T-cell (primary cell): ENCODE measurements at regions not wholly inside any gene's neighbourhood (a gene's known extent, or its start where the extent isn't known, plus 50 kb on each side); places are given as distances from the start of the nearest gene placed in this dataset.

Source experiments
- ATAC-seq, 4 experiments: fragments of 200-7000 bp in 3 of 4; fragments of 150-1000 bp in 1 of 4; cut with Tn5 transposase; replicated peaks in 1 of 4; 1 replicate in 3 of 4; 2 replicates in 1 of 4; pipeline ENCODE4 v1.10.0; 2021; ENCODE audit warnings: moderate library complexity in 3 of 4, mild to moderate bottlenecking in 2 of 4, moderate number of reproducible peaks in 1 of 4
- CTCF ChIA-PET, 2 donors: fragments of 300-600 bp; sonication (Branson Sonifier 250); formaldehyde crosslinking; loops; one replicate each; lab custom pipeline; 2022; ENCODE audit warnings: antibody characterized with exemption in 2 of 2; lab: Charles Lee
- POLR2A ChIA-PET, 2 donors: fragments of 300-600 bp; sonication (Branson Sonifier 250); formaldehyde crosslinking; loops; one replicate each; lab custom pipeline; 2022; ENCODE audit warnings: antibody characterized with exemption in 2 of 2; lab: Charles Lee
- DNase-seq, 35 experiments: peaks; one replicate each; pipeline versions ENCODE4 v3.0.0 to v3.0.0-alpha.2; 2013 to 2023
- H3K27ac ChIP-seq: one replicate; pipeline ENCODE4 v1.5.1; 2013; ENCODE audit warnings: low read length
- H3K27me3 ChIP-seq, 2 experiments: replicated peaks in 1 of 2; 1 replicate in 1 of 2; 2 replicates in 1 of 2; pipeline versions ENCODE4 v1.6.1 to v1.7.0; 2013; ENCODE audit warnings: low read length in 1 of 2, mixed read lengths in 1 of 2; ENCODE audit not compliant: control insufficient read depth in 2 of 2, insufficient read depth in 2 of 2; ENCODE audit errors: extremely low read depth in 1 of 2
- H3K36me3 ChIP-seq, 2 donors: 1 replicate in 1 of 2; 2 replicates in 1 of 2; pipeline versions ENCODE4 v1.6.1 to v1.7.0; 2013; ENCODE audit warnings: low read length in 1 of 2; ENCODE audit not compliant: control insufficient read depth in 2 of 2, insufficient read depth in 1 of 2; ENCODE audit errors: extremely low read depth in 1 of 2
- H3K4me1 ChIP-seq, 2 experiments: 1 replicate in 1 of 2; 2 replicates in 1 of 2; pipeline versions ENCODE4 v1.6.1 to v1.7.0; 2013; ENCODE audit warnings: low read length in 2 of 2, mixed read lengths in 1 of 2; ENCODE audit not compliant: insufficient read depth in 2 of 2, control insufficient read depth in 1 of 2; ENCODE audit errors: extremely low read depth in 1 of 2
- H3K4me3 ChIP-seq, 2 donors: 1 replicate in 1 of 2; 2 replicates in 1 of 2; pipeline versions ENCODE4 v1.5.1 to v1.7.0; 2013; ENCODE audit warnings: mild to moderate bottlenecking in 2 of 2, low read length in 1 of 2, moderate library complexity in 1 of 2; ENCODE audit not compliant: control insufficient read depth in 1 of 2; ENCODE audit errors: extremely low read depth in 1 of 2
- H3K9me3 ChIP-seq: 2 replicates; pipeline ENCODE4 v1.7.0; 2013
- H3K27ac Mint-ChIP-seq, 2 donors: one replicate each; pipeline ENCODE4 v1.8.0; 2020 to 2021; ENCODE audit warnings: mild to moderate bottlenecking in 2 of 2, mixed read lengths in 2 of 2
- H3K27me3 Mint-ChIP-seq, 2 donors: one replicate each; pipeline ENCODE4 v1.8.0; 2021 to 2022; ENCODE audit warnings: mixed read lengths in 2 of 2
- H3K36me3 Mint-ChIP-seq: one replicate; pipeline ENCODE4 v1.8.0; 2021; ENCODE audit warnings: mixed read lengths
- H3K4me1 Mint-ChIP-seq, 3 donors: one replicate each; pipeline ENCODE4 v1.8.0; 2020 to 2022; ENCODE audit warnings: mixed read lengths in 3 of 3, mild to moderate bottlenecking in 1 of 3
- H3K4me3 Mint-ChIP-seq, 3 donors: one replicate each; pipeline ENCODE4 v1.8.0; 2020 to 2022; ENCODE audit warnings: mild to moderate bottlenecking in 3 of 3, mixed read lengths in 3 of 3, moderate library complexity in 3 of 3
- H3K9me3 Mint-ChIP-seq, 3 donors: one replicate each; pipeline ENCODE4 v1.8.0; 2020 to 2022; ENCODE audit warnings: mixed read lengths in 3 of 3
- WGBS: methylation state at CpG from one replicate; pipeline ENCODE4 v1.1.5; 2013; ENCODE audit warnings: missing lambda C conversion rate; ENCODE audit not compliant: insufficient coverage; 5-methylcytosine and 5-hydroxymethylcytosine counted together

GRCh38 chr11:46223252-46223513, 54.3 kb upstream of the CREB3L1 start:
- Mint-ChIP-seq H3K36me3 (no peaks in the 10 kb centered on the region), H3K4me3 (no peak overlapping the region), H3K9me3 (no peaks in the 10 kb centered on the region), H3K4me1 (no peaks in the 10 kb centered on the region), H3K27ac (no peak overlapping the region), H3K27me3 (peaks cover 28 to 35% of the 10 kb centered on the region in 2 donors)
- ATAC-seq (no peak), DNase-seq (no peak)
- no peak overlapping the region for H3K27ac ChIP-seq
- no peak overlapping the region for H3K4me3 ChIP-seq
- peaks cover 2 to 16% of the 10 kb centered on the region in 2 experiments for H3K27me3 ChIP-seq
- no peaks in the 10 kb centered on the region for H3K4me1 ChIP-seq
- H3K36me3 ChIP-seq, result no peaks in the 10 kb centered on the region
- ChIA-PET CTCF (no interaction called here), POLR2A (no interaction called here)
- no peaks in the 10 kb centered on the region for H3K9me3 ChIP-seq
- 70% methylated on average over 2 of the region's 4 CpGs for WGBS

GRCh38 chr11:46222490-46223251, 54.8 kb upstream of the CREB3L1 start:
- DNase-seq (no peak), ATAC-seq (no peak)
- H3K36me3 Mint-ChIP-seq, result no peaks in the 10 kb centered on the region
- Histone ChIP-seq H3K4me1 (no peaks in the 10 kb centered on the region), H3K36me3 (no peaks in the 10 kb centered on the region), H3K27ac (no peak overlapping the region), H3K27me3 (peaks cover 2 to 12% of the 10 kb centered on the region in 2 experiments), H3K4me3 (no peak overlapping the region), H3K9me3 (no peaks in the 10 kb centered on the region)
- H3K27me3 Mint-ChIP-seq, result peaks cover 28 to 35% of the 10 kb centered on the region in 2 donors
- 93% methylated on average over 2 of the region's 5 CpGs for WGBS
- CTCF ChIA-PET, result no interaction called here
- no peaks in the 10 kb centered on the region for H3K9me3 Mint-ChIP-seq
- H3K4me3 Mint-ChIP-seq, result no peak overlapping the region
- no peaks in the 10 kb centered on the region for H3K4me1 Mint-ChIP-seq
- POLR2A ChIA-PET, result no interaction called here
- no peak overlapping the region for H3K27ac Mint-ChIP-seq

GRCh38 chr11:46220313-46220712, 57.1 kb upstream of the CREB3L1 start:
- Mint-ChIP-seq H3K4me3 (no peak overlapping the region), H3K27ac (no peak overlapping the region), H3K9me3 (no peaks in the 10 kb centered on the region), H3K36me3 (no peaks in the 10 kb centered on the region), H3K4me1 (no peaks in the 10 kb centered on the region), H3K27me3 (peaks cover 23 to 26% of the 10 kb centered on the region in 2 donors)
- H3K36me3 ChIP-seq, result no peaks in the 10 kb centered on the region
- no peaks in the 10 kb centered on the region for H3K9me3 ChIP-seq
- no peaks in the 10 kb centered on the region for H3K4me1 ChIP-seq
- POLR2A ChIA-PET, result no interaction called here
- H3K4me3 ChIP-seq, result no peak overlapping the region
- H3K27me3 ChIP-seq, result peaks cover 0 to 20% of the 10 kb centered on the region in 2 experiments
- no peak for ATAC-seq
- no peak overlapping the region for H3K27ac ChIP-seq
- WGBS, result no CpG with 5 or more reads among the region's 3 CpGs
- CTCF ChIA-PET, result no interaction called here
- no peak for DNase-seq

- Mint-ChIP-seq H3K27ac (no peak overlapping the region), H3K4me1 (no peaks in the 10 kb centered on the region), H3K36me3 (no peaks in the 10 kb centered on the region), H3K27me3 (peaks cover 16 to 18% of the 10 kb centered on the region in 2 donors), H3K4me3 (no peak overlapping the region), H3K9me3 (no peaks in the 10 kb centered on the region)
- no peak for DNase-seq
- ATAC-seq, result no peak
- Histone ChIP-seq H3K4me3 (no peak overlapping the region), H3K4me1 (no peaks in the 10 kb centered on the region), H3K27me3 (peaks cover 0 to 20% of the 10 kb centered on the region in 2 experiments), H3K36me3 (no peaks in the 10 kb centered on the region), H3K27ac (no peak overlapping the region), H3K9me3 (no peaks in the 10 kb centered on the region)
- ChIA-PET CTCF (no interaction called here), POLR2A (no interaction called here)
- 86% methylated on average over 4 of the region's 6 CpGs for WGBS
Measured at GRCh38 chr11:46216765-46217089, 60.7 kb upstream of the CREB3L1 start.

GRCh38 chr11:46216019-46216764, 61.3 kb upstream of the CREB3L1 start:
- H3K27ac ChIP-seq, result no peak overlapping the region
- WGBS, result 70% methylated on average over 3 of the region's 10 CpGs
- POLR2A ChIA-PET, result interaction anchor here in 1 of 2 donors (0.5 kb wide), 1 partner anchor 15 kb away, joined by 3 read pairs; no protein-coding TSS in a partner anchor

GRCh38 chr11:46215208-46215931, 62.1 kb upstream of the CREB3L1 start:
- peaks cover 0 to under 1% of the 10 kb centered on the region in 2 experiments for H3K4me1 ChIP-seq
- DNase-seq (no peak), ATAC-seq (no peak)
- CTCF ChIA-PET, result no interaction called here
- WGBS, result 92% methylated on average over 7 of the region's 10 CpGs
- Mint-ChIP-seq H3K4me3 (no peak overlapping the region), H3K27me3 (peaks cover 16 to 18% of the 10 kb centered on the region in 2 donors), H3K36me3 (no peaks in the 10 kb centered on the region), H3K4me1 (peaks cover 0 to 5% (median 5%) of the 10 kb centered on the region in 3 donors), H3K9me3 (no peaks in the 10 kb centered on the region), H3K27ac (no peak overlapping the region)
- no peak overlapping the region for H3K27ac ChIP-seq
- H3K9me3 ChIP-seq, result no peaks in the 10 kb centered on the region
- no peaks in the 10 kb centered on the region for H3K36me3 ChIP-seq
- no peak overlapping the region for H3K4me3 ChIP-seq
- peaks cover 0 to 20% of the 10 kb centered on the region in 2 experiments for H3K27me3 ChIP-seq
- POLR2A ChIA-PET, result interaction anchor here in 1 of 2 donors (0.5 kb wide), 1 partner anchor 16 kb away, joined by 3 read pairs; no protein-coding TSS in a partner anchor

More at GRCh38 chr11:46216019-46216764, 61.3 kb upstream of the CREB3L1 start:
- Mint-ChIP-seq H3K4me3 (no peak overlapping the region), H3K4me1 (no peaks in the 10 kb centered on the region), H3K9me3 (no peaks in the 10 kb centered on the region), H3K36me3 (no peaks in the 10 kb centered on the region), H3K27me3 (peaks cover 16 to 18% of the 10 kb centered on the region in 2 donors), H3K27ac (no peak overlapping the region)
- CTCF ChIA-PET, result interaction anchor here in 1 of 2 donors (0.5 kb wide), 1 partner anchor 747 kb away, joined by 3 read pairs; no protein-coding TSS in a partner anchor
- H3K4me3 ChIP-seq, result no peak overlapping the region
- ATAC-seq, result no peak
- H3K27me3 ChIP-seq, result peaks cover 0 to 20% of the 10 kb centered on the region in 2 experiments
- no peaks in the 10 kb centered on the region for H3K36me3 ChIP-seq
- no peak for DNase-seq
- no peaks in the 10 kb centered on the region for H3K9me3 ChIP-seq
- no peaks in the 10 kb centered on the region for H3K4me1 ChIP-seq
